ENCODE measurements at regions not wholly inside any gene's neighbourhood (a gene's known extent, or its start where the extent isn't known, plus 50 kb on each side); places are given as distances from the start of the nearest gene placed in this dataset.
"Not testable (repeated sequence)": the region's sequence is repeated elsewhere in the genome, so short reads cannot be mapped to it uniquely, and the experiment has no call there.

DNA sequence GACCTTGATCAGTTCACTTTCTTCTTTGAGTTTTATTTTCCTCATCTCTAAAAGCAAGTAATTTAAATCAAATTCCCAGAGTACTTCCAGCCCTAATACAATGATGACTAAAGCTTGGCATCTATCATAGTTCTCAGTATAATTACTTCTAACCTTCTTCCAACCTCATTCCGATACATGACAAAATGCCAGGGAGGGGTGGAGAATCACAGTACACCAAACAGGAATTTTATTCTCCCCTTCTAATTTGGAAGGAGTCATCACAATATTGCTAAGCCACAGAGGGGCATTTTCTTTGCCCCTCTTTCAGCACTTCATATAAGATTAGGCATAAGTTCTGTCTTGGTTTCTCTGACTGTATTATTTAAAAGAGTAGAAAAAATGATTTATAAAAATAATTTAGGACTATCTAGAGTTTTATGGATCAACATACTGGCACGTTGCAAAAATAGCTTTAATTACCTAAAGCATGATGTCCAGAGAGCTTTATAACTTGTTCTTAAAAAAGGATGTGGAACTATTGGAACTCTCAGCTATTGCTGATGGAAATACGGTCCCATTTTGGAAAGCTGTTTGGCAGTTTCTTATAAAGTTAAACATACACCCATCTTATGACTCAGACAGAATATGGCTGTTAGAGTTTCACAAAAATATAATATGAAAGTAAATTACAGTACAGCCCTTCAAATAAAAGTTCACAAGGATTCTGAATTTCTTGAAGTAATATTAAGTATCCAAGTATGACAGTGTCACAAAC lies 86.9 kb upstream of the UBE2E2 start:
- FAIRE-seq = no peak

DNA sequence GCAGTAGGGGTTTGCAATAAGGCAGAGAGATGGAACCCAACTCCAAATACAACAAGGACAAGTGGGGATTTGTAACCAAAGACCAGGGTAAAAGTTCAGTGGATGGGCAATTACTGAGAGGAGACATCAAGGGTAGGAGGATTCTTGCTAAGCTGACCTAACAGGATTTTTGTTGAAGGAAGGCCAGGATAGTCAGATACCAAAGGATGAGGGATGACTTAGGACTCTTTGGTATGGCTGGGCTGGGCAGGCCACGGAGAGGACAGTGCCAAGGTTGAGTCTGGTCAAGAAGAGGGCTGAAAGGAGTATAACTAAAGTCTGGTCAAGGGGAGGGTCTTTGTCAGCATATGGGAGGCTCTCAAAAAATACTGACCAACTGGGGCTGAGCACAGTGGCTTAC lies 85.3 kb upstream of the UBE2E2 start:
- FAIRE-seq = no peak

DNA sequence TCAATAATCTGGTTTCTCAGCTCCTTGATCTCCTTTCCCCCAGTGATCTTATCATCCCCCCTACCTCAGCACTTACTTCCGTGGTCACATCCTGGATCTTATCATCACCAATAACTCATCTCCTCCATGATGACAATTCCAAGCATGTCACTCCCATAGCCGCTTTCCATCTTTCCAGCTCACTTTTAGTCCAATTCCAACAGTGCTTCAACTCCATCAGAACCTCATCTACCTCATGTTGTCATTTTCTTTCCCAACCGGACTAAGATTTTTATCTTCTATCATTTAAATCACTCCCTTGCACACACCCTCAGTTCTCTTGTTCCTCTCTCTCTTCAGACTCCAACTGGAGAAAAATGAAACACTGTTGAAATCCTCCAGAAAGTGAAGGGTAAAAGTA lies 75.9 kb upstream of the UBE2E2 start:
- FAIRE-seq = no peak

DNA sequence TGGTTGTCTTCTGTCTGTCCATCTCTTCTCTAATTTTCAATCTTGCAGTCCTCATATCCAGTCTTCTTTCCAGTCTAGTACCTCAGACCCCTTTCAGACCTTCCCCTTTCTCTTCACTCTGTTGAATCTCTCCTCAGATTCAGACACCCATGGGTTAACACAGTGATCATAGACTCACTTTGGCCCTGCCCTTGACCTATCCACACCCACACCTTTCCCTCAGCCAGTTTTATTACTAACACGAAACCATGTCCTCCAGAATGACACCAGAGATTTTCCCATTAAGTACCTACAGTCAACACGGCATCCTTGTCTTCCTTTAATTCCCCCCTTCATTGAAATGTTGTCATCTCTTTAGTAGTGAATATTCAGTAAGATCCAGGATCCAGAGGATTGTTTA lies 74.5 kb upstream of the UBE2E2 start:
- no peak for FAIRE-seq

DNA sequence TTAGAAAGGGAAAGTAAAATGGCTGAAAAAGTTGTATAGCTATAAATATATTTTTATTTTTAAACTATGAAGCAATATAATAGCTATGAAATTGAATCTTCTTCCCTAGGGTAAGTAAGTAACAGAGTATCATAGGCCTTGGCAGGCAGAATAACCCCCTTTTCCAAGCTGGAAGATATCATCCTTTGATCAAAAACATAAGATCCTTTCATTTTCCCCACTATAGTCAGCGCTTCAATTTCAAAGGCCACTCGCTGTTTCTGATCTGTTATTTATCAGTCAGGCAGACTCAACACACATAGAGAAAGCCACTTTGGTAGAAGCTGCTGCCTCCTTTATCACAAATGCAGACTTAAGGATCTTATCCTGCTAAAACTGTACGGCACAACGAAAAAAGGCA lies 74.0 kb upstream of the UBE2E2 start:
- FAIRE-seq = no peak

DNA sequence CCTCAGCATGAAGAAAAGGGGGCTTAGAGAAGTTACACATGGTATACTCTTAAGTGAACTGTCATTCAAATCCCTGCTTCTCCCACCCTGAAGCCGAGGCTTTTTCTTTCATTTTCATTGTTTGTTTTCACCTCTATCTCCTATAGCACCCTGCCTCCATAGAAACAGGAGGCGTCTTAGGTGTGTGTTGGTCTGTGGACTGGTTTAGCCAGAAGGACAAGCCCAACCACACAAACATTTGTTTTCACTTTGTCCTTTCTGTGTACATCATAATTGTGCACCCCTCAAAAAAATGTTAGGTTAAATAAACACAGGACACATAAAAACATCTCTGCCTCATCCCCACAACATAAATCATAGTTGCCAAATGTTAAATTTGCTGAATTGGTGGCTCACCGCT lies 73.3 kb upstream of the UBE2E2 start:
- FAIRE-seq = no peak

DNA sequence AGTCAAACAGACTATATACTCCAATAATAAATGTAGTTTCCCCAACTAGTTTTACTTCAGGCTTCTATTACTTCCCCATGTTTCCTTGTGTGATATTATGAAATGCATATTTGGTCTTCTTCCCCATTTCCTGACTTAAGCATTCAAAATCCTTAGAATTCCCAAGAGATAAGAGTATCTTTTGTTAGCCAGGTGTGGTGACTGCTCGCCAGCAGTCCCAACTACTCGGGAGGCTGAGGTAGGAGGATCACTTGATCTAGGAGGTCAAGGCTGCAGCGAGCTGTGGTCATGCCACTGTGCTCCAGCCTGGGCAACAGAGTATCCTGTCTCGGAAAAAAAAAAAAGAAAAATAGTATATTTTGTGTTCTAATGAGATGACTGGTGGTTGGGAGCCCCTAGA lies 72.7 kb upstream of the UBE2E2 start:
- no peak for FAIRE-seq

DNA sequence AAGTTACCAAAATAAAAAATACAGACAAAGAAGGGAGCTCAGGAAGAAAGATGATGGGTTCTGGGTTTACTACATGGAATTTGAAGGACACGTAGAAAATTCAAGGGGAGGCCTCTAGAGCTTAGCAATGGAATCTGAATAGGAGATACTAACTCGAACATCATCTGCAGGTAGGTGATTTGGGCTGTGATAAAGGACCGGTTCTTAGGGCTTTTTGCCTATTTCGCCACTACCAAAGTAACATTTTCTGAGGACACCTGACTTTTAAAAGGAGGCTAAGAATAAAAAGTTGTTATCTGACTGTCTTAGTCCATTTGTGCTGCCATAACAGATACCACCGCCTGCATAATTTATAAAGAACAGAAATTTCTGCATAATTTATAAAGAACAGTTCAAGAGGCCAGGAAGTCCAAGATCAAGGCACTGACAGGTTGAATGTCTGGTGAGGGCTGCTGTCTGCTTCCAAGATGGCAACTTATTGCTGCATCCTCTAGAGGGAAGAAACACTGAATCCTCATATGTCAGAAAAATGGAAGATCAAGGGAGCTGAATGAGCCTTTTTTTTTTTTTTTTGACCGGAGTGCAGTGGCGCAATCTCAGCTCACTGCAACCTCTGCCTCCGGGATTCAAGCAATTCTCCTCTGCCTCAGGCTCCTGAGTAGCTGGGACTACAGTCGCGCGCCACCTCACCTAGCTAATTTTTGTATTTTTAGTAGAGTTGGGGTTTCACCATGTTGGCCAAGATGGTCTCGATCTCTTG lies 67.9 kb upstream of the UBE2E2 start:
- FAIRE-seq = no peak

DNA sequence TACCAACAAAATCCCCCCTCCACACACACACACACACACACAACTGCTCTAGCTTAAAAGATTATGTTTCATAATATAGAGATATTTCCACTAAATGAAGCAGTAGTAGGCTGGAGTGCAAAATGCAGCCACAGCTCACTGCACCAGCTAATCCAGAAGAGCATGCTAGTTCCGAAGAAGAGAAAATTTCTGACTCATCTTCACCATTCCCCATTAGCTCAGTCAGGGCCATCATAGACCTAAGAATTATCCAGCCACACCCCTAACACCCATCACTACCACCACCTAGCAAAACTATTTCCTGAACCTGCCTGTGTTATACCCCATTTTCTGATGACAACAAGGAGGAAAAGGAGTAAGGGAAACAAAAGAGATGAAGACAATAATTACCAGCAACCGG lies 67.1 kb upstream of the UBE2E2 start:
- FAIRE-seq = no peak

DNA sequence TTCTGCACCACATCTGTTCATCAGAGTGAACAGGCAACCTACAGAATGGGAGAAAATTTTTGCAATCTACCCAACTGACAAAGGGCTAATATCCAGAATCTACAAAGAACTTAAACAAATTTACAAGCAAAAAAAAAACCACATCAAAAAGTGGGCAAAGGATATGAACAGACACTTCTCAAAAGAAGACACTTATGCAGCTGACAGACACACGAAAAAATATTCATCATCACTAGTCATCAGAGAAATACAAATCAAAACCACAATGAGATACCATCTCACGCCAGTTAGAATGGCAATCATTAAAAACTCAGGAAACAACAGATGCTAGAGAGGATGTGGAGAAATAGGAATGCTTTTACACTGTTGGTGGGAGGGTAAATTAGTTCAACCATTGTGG lies 59.1 kb upstream of the UBE2E2 start:
- not testable (repeated sequence) for FAIRE-seq

DNA sequence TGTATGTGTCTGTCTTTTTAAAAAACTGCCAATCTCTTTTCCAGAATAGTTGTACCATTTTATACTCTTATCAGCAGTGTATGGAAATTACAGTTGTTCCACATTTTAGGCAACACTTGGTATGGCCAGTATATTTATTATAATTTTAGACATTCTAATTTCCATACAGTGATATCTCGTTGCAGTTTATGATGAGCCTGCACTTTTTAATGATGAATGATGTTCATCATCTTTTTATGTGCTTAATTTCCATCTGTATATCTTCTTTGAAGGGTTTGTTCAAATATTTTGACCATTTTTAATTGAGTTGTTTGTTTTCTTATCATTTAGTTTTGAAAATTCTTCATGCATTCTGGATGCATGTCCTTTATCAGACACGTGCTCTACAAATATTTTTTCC lies 57.0 kb upstream of the UBE2E2 start:
- FAIRE-seq = no peak

DNA sequence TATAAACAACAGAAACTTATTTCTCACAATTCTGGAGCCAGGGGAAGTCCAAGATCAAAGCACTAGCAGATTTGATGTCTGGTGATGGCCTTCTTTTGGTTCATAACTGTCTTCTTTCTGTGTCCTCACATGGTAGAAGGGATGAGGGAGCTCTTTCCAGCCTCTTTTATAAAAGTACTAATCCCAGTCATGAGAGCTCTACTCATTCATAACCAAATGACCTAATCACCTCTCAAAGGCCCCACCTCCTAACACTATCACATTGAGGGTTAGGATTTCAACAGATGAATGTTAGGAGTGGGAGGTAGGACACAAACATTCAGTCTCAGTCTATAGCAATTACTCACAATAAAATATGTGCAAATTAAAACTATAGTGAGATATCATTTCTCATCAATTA lies 50.1 kb upstream of the UBE2E2 start:
- no peak for FAIRE-seq
